ENCODE measurements at regions not wholly inside any gene's neighbourhood (a gene's known extent, or its start where the extent isn't known, plus 50 kb on each side); places are given as distances from the start of the nearest gene placed in this dataset.
"Not testable (repeated sequence)": the region's sequence is repeated elsewhere in the genome, so short reads cannot be mapped to it uniquely, and the experiment has no call there.

- DNase-seq (ENCODE audit: low read depth in 2 of 3, low spot score in 2 of 3) = no peak
Measured at GRCh38 chr6:3919849-3920248, 70.7 kb downstream of the FAM50B start.

- DNase-seq (ENCODE audit: low read depth in 2 of 3, low spot score in 2 of 3) = no peak
Measured at GRCh38 chr6:3920321-3920720, 71.1 kb downstream of the FAM50B start.

GRCh38 chr6:3921663-3922062 is 72.5 kb downstream of the FAM50B start:
- no peak for DNase-seq (ENCODE audit: low read depth in 2 of 3, low spot score in 2 of 3)

GRCh38 chr6:3922619-3923018 is 73.4 kb downstream of the FAM50B start:
- not testable (repeated sequence) for DNase-seq (ENCODE audit: low read depth in 2 of 3, low spot score in 2 of 3)

- not testable (repeated sequence) for DNase-seq (ENCODE audit: low read depth in 2 of 3, low spot score in 2 of 3)
Measured at GRCh38 chr6:3925223-3926149, 76.3 kb downstream of the FAM50B start.

- DNase-seq (ENCODE audit: low read depth in 2 of 3, low spot score in 2 of 3) = no peak
Measured at GRCh38 chr6:3926150-3926482, 76.9 kb downstream of the FAM50B start.

GRCh38 chr6:3928111-3928510 is 78.9 kb downstream of the FAM50B start:
- no peak for DNase-seq (ENCODE audit: low read depth in 2 of 3, low spot score in 2 of 3)

GRCh38 chr6:3929281-3929798 is 80.2 kb downstream of the FAM50B start:
- DNase-seq (ENCODE audit: low read depth in 2 of 3, low spot score in 2 of 3) = no peak

GRCh38 chr6:3937438-3937837 is 88.3 kb downstream of the FAM50B start:
- DNase-seq (ENCODE audit: low read depth in 2 of 3, low spot score in 2 of 3) = peak in 2 of 3 donors; percentile 25 to 65

GRCh38 chr6:3938715-3939367 is 89.7 kb downstream of the FAM50B start:
- DNase-seq (ENCODE audit: low read depth in 2 of 3, low spot score in 2 of 3) = no peak

GRCh38 chr6:3939368-3939958 is 90.3 kb downstream of the FAM50B start:
- no peak for DNase-seq (ENCODE audit: low read depth in 2 of 3, low spot score in 2 of 3)

- peak in 2 of 3 donors; percentile 59 to 78 for DNase-seq (ENCODE audit: low read depth in 2 of 3, low spot score in 2 of 3)
Measured at GRCh38 chr6:3939964-3940363, 90.8 kb downstream of the FAM50B start.

- no peak for DNase-seq (ENCODE audit: low read depth in 2 of 3, low spot score in 2 of 3)
Measured at GRCh38 chr6:3940703-3941102, 91.5 kb downstream of the FAM50B start.

GRCh38 chr6:3943331-3943765 is 94.2 kb downstream of the FAM50B start:
- DNase-seq (ENCODE audit: low read depth in 2 of 3, low spot score in 2 of 3) = peak in 2 of 3 donors; percentile 66 to 87

GRCh38 chr6:3944246-3944645 is 95.1 kb downstream of the FAM50B start:
- DNase-seq (ENCODE audit: low read depth in 2 of 3, low spot score in 2 of 3) = no peak

- DNase-seq (ENCODE audit: low read depth in 2 of 3, low spot score in 2 of 3) = no peak
Measured at GRCh38 chr6:3946778-3947177, 97.6 kb downstream of the FAM50B start.

GRCh38 chr6:3948866-3949265 is 99.7 kb downstream of the FAM50B start:
- DNase-seq (ENCODE audit: low read depth in 2 of 3, low spot score in 2 of 3) = no peak

GRCh38 chr6:3949521-3949920 is 100.3 kb downstream of the FAM50B start:
- DNase-seq (ENCODE audit: low read depth in 2 of 3, low spot score in 2 of 3) = no peak

GRCh38 chr6:3956054-3956453 is 106.9 kb downstream of the FAM50B start:
- no peak for DNase-seq (ENCODE audit: low read depth in 2 of 3, low spot score in 2 of 3)

- DNase-seq (ENCODE audit: low read depth in 2 of 3, low spot score in 2 of 3) = no peak
Measured at GRCh38 chr6:3957321-3957720, 108.1 kb downstream of the FAM50B start.

- DNase-seq (ENCODE audit: low read depth in 2 of 3, low spot score in 2 of 3) = no peak
Measured at GRCh38 chr6:3958255-3958654, 109.1 kb downstream of the FAM50B start.
